Liver (tissue), 8 donors: ENCODE measurements at regions not wholly inside any gene's neighbourhood (a gene's known extent, or its start where the extent isn't known, plus 50 kb on each side); places are given as distances from the start of the nearest gene placed in this dataset.

Experiments used
- DNase-seq: peaks from one replicate; pipeline ENCODE4 v3.0.0-alpha.2; 2017; ENCODE audit warnings: low spot score
- H3K27ac ChIP-seq, 2 donors: one replicate each; pipeline ENCODE4 v1.7.0; 2013; ENCODE audit warnings: inconsistent platforms in 2 of 2, low read length in 2 of 2, control low read depth in 1 of 2, low read depth in 1 of 2, mild to moderate bottlenecking in 1 of 2
- H3K27me3 ChIP-seq, 4 donors: one replicate each; pipeline versions ENCODE4 v1.6.1 to v1.7.0; 2013; ENCODE audit warnings: low read length in 3 of 4, inconsistent platforms in 1 of 4, mild to moderate bottlenecking in 1 of 4, moderate library complexity in 1 of 4; ENCODE audit not compliant: control insufficient read depth in 4 of 4, insufficient read depth in 4 of 4
- H3K36me3 ChIP-seq, 4 donors: one replicate each; pipeline versions ENCODE4 v1.6.1 to v1.7.0; 2013; ENCODE audit warnings: low read length in 3 of 4, mild to moderate bottlenecking in 3 of 4, low read depth in 1 of 4, moderate library complexity in 1 of 4; ENCODE audit not compliant: control insufficient read depth in 4 of 4, insufficient read depth in 3 of 4
- H3K4me1 ChIP-seq, 4 donors: one replicate each; pipeline versions ENCODE4 v1.6.1 to v1.7.0; 2013; ENCODE audit warnings: low read length in 3 of 4, mild to moderate bottlenecking in 3 of 4, moderate library complexity in 1 of 4; ENCODE audit not compliant: control insufficient read depth in 4 of 4, insufficient read depth in 4 of 4
- H3K4me3 ChIP-seq, 3 donors: one replicate each; pipeline versions ENCODE4 v1.6.1 to v1.7.0; 2013; ENCODE audit warnings: low read length in 3 of 3, control low read depth in 1 of 3, low read depth in 1 of 3, mild to moderate bottlenecking in 1 of 3
- H3K9ac ChIP-seq, 2 donors: one replicate each; pipeline ENCODE4 v1.7.0; 2013; ENCODE audit warnings: low read length in 2 of 2, mild to moderate bottlenecking in 2 of 2, moderate library complexity in 2 of 2, control low read depth in 1 of 2, low read depth in 1 of 2
- H3K9me3 ChIP-seq, 4 donors: one replicate each; pipeline versions ENCODE4 v1.6.1 to v1.7.0; 2013; ENCODE audit warnings: low read length in 3 of 4; ENCODE audit not compliant: control insufficient read depth in 4 of 4
- EGR1 ChIP-seq, 2 donors: IDR thresholded peaks; 2 replicates each; pipeline ENCODE4 v1.6.1; 2016 to 2018; ENCODE audit warnings: antibody characterized with exemption in 2 of 2, low read depth in 2 of 2
- FOXA1 ChIP-seq: IDR thresholded peaks from 2 replicates; pipeline ENCODE4 v1.6.1; 2016; ENCODE audit warnings: antibody characterized with exemption
- FOXA2 ChIP-seq: IDR thresholded peaks from 2 replicates; pipeline ENCODE4 v1.6.1; 2016; ENCODE audit warnings: antibody characterized with exemption
- GABPA ChIP-seq, 2 donors: IDR thresholded peaks in 1 of 2; conservative IDR thresholded peaks in 1 of 2; 2 replicates each; pipeline ENCODE4 v1.6.1; 2016; ENCODE audit warnings: antibody characterized with exemption in 2 of 2, mild to moderate bottlenecking in 1 of 2, moderate library complexity in 1 of 2
- HNF4A ChIP-seq, 2 donors: conservative IDR thresholded peaks; 2 replicates each; pipeline ENCODE4 v1.6.1; 2016; ENCODE audit warnings: antibody characterized with exemption in 2 of 2, mild to moderate bottlenecking in 2 of 2
- HNF4G ChIP-seq: IDR thresholded peaks from 2 replicates; pipeline ENCODE4 v1.6.1; 2016; ENCODE audit warnings: antibody characterized with exemption
- NR2F2 ChIP-seq: IDR thresholded peaks from 2 replicates; pipeline ENCODE4 v1.6.1; 2016; ENCODE audit warnings: antibody characterized with exemption
- RAD21 ChIP-seq, 2 donors: IDR thresholded peaks; 2 replicates each; pipeline ENCODE4 v1.6.1; 2016; ENCODE audit warnings: antibody characterized with exemption in 2 of 2, mild to moderate bottlenecking in 2 of 2
- RXRA ChIP-seq, 2 donors: IDR thresholded peaks; 2 replicates each; pipeline ENCODE4 v1.6.1; 2017 to 2018; ENCODE audit warnings: antibody characterized with exemption in 2 of 2, mild to moderate bottlenecking in 1 of 2
- SP1 ChIP-seq: IDR thresholded peaks from 2 replicates; pipeline ENCODE4 v1.6.1; 2018; ENCODE audit warnings: antibody characterized with exemption, mild to moderate bottlenecking
- TAF1 ChIP-seq: conservative IDR thresholded peaks from 2 replicates; pipeline ENCODE4 v1.6.1; 2016; ENCODE audit warnings: antibody characterized with exemption, mild to moderate bottlenecking
- YY1 ChIP-seq: IDR thresholded peaks from 2 replicates; pipeline ENCODE4 v1.6.1; 2016; ENCODE audit warnings: antibody characterized with exemption, mild to moderate bottlenecking
- WGBS: extraction: QIAGEN DNeasy Blood & Tissue Kit; methylation state at CpG from one replicate; pipeline ENCODE4 v1.1.7; 2013; 5-methylcytosine and 5-hydroxymethylcytosine counted together
- TF ChIP-seq, protein P1 (sequence below): IDR thresholded peaks from 2 replicates; pipeline ENCODE4 v1.6.1; 2016; ENCODE audit warnings: antibody characterized with exemption
- TF ChIP-seq, protein P2 (sequence below): IDR thresholded peaks from 2 replicates; pipeline ENCODE4 v1.6.1; 2016; ENCODE audit warnings: antibody characterized with exemption
- TF ChIP-seq, protein P3 (sequence below): fragments of 150-350 bp; IDR thresholded peaks from 2 replicates; pipeline ENCODE4 v1.5.1; 2017; ENCODE audit warnings: improper control_type of control experiment, low read depth, low read length; ENCODE audit not compliant: missing input control
- TF ChIP-seq, protein P4 (sequence below): IDR thresholded peaks from 2 replicates; pipeline ENCODE4 v1.6.1; 2016; ENCODE audit warnings: antibody characterized with exemption
- TF ChIP-seq, protein P5 (sequence below): IDR thresholded peaks from 2 replicates; pipeline ENCODE4 v1.6.1; 2016; ENCODE audit warnings: antibody characterized with exemption, mild to moderate bottlenecking
- donor health status: healthy.
- donor health status: healthy.
- donor health status: healthy.
- donor health status: healthy.
- donor health status: healthy.

DNA sequence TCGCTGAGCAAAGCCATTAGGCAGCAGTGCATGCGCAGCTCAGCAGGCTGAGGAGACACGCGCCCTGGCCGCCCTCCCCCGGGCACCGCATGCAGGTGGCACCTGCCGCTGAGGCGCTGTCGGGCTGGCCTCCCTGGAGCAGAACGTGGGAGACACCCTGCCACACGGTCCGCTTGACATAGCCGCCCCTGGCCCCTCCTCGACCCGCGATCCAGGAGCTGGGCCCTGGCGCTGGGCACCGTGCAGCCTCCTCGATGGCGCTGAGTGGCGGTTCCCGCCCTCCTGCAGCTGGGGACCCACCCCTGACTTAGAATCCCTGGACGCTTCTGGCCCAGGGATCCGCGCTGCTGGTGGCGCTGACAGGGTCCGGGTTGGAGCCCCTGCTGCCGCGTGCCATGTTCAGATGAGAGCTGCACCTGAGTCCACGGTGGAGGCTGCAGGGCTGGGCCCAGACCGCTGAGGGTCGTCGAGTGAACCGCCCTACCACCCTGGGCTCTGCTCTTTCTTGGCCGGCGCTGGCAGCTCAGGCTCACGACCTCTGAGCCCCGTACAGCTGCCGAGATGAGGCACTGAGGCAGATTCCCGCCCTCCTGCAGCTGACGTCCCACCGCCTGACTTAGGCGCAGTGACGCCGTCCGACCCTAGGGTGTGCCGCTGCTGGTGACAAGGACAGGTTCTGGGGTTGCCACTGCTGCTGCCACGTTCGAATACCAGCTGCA, 116.8 kb downstream of the OR13A1 start:
- Histone ChIP-seq H3K27ac (no peak overlapping the region), H3K9me3 (no peaks in the 10 kb centered on the region), H3K9ac (no peak overlapping the region), H3K27me3 (peaks cover 0 to 3% (median 1%) of the 10 kb centered on the region in 4 donors), H3K36me3 (no peaks in the 10 kb centered on the region), H3K4me3 (no peak overlapping the region), H3K4me1 (no peaks in the 10 kb centered on the region)
- no peak for DNase-seq
- no peak for TF ChIP-seq GABPA (IDR thresholded peaks at IDR 0.05 in 1 of 2, conservative IDR thresholded peaks at IDR 0.05 in 1 of 2)
- TF ChIP-seq, protein P1, sequence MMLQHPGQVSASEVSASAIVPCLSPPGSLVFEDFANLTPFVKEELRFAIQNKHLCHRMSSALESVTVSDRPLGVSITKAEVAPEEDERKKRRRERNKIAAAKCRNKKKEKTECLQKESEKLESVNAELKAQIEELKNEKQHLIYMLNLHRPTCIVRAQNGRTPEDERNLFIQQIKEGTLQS, result no peak
- TF ChIP-seq FOXA1, result no peak
- TF ChIP-seq, protein P2, sequence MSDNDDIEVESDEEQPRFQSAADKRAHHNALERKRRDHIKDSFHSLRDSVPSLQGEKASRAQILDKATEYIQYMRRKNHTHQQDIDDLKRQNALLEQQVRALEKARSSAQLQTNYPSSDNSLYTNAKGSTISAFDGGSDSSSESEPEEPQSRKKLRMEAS, result no peak
- TF ChIP-seq HNF4G, result no peak
- no peak for TF ChIP-seq RAD21 (IDR thresholded peaks at IDR 0.05)
- TF ChIP-seq YY1, result no peak
- TF ChIP-seq, protein P3, sequence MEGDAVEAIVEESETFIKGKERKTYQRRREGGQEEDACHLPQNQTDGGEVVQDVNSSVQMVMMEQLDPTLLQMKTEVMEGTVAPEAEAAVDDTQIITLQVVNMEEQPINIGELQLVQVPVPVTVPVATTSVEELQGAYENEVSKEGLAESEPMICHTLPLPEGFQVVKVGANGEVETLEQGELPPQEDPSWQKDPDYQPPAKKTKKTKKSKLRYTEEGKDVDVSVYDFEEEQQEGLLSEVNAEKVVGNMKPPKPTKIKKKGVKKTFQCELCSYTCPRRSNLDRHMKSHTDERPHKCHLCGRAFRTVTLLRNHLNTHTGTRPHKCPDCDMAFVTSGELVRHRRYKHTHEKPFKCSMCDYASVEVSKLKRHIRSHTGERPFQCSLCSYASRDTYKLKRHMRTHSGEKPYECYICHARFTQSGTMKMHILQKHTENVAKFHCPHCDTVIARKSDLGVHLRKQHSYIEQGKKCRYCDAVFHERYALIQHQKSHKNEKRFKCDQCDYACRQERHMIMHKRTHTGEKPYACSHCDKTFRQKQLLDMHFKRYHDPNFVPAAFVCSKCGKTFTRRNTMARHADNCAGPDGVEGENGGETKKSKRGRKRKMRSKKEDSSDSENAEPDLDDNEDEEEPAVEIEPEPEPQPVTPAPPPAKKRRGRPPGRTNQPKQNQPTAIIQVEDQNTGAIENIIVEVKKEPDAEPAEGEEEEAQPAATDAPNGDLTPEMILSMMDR, result no peak
- TF ChIP-seq EGR1 (IDR thresholded peaks at IDR 0.05; ENCODE audit: low read depth in 2 of 2), result no peak
- no peak for TF ChIP-seq SP1
- no peak for TF ChIP-seq RXRA (IDR thresholded peaks at IDR 0.05)
- TF ChIP-seq, protein P4, sequence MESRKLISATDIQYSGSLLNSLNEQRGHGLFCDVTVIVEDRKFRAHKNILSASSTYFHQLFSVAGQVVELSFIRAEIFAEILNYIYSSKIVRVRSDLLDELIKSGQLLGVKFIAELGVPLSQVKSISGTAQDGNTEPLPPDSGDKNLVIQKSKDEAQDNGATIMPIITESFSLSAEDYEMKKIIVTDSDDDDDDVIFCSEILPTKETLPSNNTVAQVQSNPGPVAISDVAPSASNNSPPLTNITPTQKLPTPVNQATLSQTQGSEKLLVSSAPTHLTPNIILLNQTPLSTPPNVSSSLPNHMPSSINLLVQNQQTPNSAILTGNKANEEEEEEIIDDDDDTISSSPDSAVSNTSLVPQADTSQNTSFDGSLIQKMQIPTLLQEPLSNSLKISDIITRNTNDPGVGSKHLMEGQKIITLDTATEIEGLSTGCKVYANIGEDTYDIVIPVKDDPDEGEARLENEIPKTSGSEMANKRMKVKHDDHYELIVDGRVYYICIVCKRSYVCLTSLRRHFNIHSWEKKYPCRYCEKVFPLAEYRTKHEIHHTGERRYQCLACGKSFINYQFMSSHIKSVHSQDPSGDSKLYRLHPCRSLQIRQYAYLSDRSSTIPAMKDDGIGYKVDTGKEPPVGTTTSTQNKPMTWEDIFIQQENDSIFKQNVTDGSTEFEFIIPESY, result no peak
- 61% methylated on average over 50 of the region's 50 CpGs for WGBS

DNA sequence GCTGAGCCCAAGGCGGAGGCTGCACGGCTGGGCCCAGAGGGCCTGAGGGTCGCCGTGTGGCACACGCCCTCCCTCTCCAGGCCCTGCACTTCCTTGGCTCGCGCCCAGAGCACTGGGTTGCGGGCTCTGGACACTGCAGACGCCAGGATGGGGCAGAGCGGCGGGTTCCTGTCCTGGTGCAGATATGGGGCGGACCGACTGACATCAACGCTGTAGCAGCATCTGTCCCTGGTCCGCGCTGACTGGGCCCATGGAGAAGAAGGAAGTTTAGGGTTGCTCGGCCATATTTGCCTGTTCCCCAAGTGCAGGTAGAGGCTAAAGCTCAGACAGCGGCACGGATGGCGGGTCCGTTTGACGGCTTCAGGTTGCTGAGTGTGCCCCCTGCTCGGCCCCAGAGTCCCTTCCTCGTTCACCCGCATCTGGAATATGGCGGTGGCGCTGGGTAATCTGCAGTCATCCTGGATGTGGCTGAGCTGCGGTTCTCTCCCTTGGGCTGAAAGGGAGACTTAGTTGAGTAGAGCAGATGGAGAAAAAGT, 116.1 kb downstream of the OR13A1 start:
- Histone ChIP-seq H3K27ac (no peak overlapping the region), H3K9me3 (no peaks in the 10 kb centered on the region), H3K36me3 (no peaks in the 10 kb centered on the region), H3K4me3 (no peak overlapping the region), H3K27me3 (peaks cover 0 to 6% (median 1%) of the 10 kb centered on the region in 4 donors), H3K4me1 (no peaks in the 10 kb centered on the region), H3K9ac (no peak overlapping the region)
- 63% methylated on average over 28 of the region's 28 CpGs for WGBS
- TF ChIP-seq SP1 (no peak), FOXA2 (no peak), YY1 (no peak), HNF4G (no peak), FOXA1 (no peak), NR2F2 (no peak), RAD21 (IDR thresholded peaks at IDR 0.05) (no peak), RXRA (IDR thresholded peaks at IDR 0.05) (no peak), TAF1 (no peak), HNF4A (conservative IDR thresholded peaks at IDR 0.05) (no peak), EGR1 (IDR thresholded peaks at IDR 0.05; ENCODE audit: low read depth in 2 of 2) (no peak)
- TF ChIP-seq, protein P4, result no peak
- TF ChIP-seq, protein P2, result no peak
- TF ChIP-seq, protein P3, result no peak
- TF ChIP-seq, protein P5, sequence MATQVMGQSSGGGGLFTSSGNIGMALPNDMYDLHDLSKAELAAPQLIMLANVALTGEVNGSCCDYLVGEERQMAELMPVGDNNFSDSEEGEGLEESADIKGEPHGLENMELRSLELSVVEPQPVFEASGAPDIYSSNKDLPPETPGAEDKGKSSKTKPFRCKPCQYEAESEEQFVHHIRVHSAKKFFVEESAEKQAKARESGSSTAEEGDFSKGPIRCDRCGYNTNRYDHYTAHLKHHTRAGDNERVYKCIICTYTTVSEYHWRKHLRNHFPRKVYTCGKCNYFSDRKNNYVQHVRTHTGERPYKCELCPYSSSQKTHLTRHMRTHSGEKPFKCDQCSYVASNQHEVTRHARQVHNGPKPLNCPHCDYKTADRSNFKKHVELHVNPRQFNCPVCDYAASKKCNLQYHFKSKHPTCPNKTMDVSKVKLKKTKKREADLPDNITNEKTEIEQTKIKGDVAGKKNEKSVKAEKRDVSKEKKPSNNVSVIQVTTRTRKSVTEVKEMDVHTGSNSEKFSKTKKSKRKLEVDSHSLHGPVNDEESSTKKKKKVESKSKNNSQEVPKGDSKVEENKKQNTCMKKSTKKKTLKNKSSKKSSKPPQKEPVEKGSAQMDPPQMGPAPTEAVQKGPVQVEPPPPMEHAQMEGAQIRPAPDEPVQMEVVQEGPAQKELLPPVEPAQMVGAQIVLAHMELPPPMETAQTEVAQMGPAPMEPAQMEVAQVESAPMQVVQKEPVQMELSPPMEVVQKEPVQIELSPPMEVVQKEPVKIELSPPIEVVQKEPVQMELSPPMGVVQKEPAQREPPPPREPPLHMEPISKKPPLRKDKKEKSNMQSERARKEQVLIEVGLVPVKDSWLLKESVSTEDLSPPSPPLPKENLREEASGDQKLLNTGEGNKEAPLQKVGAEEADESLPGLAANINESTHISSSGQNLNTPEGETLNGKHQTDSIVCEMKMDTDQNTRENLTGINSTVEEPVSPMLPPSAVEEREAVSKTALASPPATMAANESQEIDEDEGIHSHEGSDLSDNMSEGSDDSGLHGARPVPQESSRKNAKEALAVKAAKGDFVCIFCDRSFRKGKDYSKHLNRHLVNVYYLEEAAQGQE, result no peak
- no peak for DNase-seq
